NCI-H2029 treated with DMSO at 0.1 percent for 48 hours (cell line): ENCODE measurements at regions not wholly inside any gene's neighbourhood (a gene's known extent, or its start where the extent isn't known, plus 50 kb on each side); places are given as distances from the start of the nearest gene placed in this dataset.
"Not testable (repeated sequence)": the region's sequence is repeated elsewhere in the genome, so short reads cannot be mapped to it uniquely, and the experiment has no call there.

Source experiments
- DNase-seq: peaks from one replicate; lab custom pipeline; 2025; lab: John Stamatoyannopoulos, UW

DNA sequence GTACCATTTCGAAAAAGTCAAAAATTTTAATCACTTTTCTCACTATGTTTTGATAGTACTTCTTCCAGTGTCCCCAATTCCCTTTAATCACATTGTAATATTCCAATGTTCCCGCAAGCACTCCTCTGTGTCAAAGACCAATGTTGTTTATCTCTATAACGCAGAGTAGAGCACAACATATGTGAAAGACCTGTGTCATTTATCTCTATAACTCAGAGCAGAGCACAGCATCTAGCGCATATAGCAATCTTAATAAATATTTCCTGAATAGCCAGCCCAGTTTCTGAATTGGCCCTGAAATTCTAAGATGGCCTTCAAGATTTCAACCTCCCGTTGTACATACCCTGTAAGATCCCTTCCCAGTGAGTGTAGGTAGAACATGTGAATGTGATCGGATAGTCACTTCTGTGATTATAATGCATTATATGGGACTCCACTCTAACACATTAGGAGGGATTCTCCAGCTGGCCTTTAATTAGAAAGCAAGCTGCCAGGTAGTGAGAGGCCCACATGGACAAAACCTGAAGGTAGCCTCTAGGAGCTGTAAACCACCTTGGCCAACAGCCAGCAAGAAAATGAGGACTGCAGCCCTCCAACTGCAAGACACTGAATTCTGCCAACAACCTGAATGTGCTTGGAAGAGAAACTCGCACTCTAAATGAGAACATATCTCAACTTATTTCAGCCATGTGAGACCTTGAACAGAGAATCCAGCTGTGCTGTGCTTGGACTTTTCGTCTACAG lies 238.8 kb upstream of the SYT10 start:
- DNase-seq, result no peak

- DNase-seq, result no peak
Observed at GRCh38 chr12:33690562-33690961, 250.9 kb upstream of the SYT10 start.

- no peak for DNase-seq
Observed at GRCh38 chr12:33703221-33703620, 263.6 kb upstream of the SYT10 start.

DNA sequence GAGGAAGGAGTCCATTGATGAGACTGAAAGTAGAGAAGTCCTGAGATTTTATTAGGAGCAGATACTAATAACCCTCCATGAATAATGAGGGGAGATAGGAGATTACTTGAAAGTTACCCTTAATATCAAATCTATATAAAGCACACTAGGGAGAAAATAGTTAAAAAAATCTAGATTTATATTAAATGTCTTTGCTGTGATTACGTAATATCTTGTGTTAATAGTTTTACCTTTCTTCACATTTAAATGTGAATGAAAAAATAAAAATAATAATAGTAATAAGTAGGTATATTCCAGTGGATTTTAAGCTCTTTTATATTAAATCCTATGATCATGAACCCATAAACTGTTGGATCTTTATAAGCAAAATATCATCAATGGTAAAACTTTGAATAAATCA lies 267.3 kb upstream of the SYT10 start:
- no peak for DNase-seq

- no peak for DNase-seq
Observed at GRCh38 chr12:33708935-33709334, 269.3 kb upstream of the SYT10 start.

- DNase-seq, result no peak
Observed at GRCh38 chr12:33710548-33710947, 270.9 kb upstream of the SYT10 start.

DNA sequence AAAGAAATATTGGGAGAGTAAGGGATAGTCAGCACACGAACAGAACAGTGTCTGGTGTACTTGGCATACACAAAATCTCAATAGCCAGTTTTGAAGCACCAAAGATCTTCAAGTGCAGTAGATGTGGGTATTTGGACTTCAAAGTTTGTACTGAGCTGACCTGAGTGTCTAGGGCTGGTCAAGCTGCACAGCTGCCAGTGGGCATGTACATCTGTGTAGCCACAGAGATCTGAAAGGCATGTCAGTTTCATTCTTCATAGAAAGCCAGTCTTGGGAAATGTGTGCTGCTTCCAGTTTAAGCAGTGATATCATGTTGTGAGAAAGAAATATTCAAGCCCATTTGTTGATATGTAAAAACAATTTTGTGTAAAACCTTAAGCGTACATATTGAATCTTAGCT lies 279.0 kb upstream of the SYT10 start:
- no peak for DNase-seq

GRCh38 chr12:33721561-33721960 lies 281.9 kb upstream of the SYT10 start:
- no peak for DNase-seq

DNA sequence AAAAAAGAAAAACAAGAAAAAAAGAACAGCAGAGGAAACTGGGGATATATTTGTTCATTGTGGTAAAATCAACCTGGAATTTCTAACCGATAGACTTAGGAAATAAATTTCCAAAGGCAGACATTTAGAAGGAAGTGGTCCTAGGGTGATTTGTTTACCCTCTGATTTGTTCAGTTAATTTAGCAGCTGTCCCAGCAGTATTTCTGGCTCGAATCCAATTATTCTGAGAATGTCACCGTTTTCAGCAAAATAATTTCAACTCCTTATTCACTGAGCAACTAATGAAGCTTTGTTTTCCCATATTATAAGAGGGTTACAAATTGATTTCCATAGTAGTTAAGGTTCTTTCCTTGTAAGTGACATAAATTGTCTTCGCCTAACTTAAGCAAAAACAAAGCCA lies 285.2 kb upstream of the SYT10 start:
- no peak for DNase-seq

DNA sequence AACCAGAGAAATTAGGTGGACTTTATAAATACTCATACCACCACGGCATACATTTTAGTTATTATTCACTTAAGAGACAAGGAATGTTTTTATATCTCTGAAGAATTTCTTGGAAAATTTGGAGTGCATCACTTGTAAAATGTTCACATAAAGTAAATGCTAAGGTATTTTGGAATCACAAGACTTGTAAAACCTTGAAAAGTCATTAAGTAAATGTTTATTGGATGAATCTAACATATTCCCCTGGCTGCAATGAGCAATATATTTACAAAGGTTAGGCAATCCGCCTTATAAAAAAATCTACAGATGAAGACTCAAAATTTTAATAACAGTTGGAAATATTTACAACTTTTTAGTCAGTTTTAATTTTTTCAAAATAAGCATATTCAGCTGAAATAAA lies 287.4 kb upstream of the ALG10 start:
- DNase-seq, result no peak

- no peak for DNase-seq
Observed at GRCh38 chr12:33752854-33753253, 269.4 kb upstream of the ALG10 start.

DNA sequence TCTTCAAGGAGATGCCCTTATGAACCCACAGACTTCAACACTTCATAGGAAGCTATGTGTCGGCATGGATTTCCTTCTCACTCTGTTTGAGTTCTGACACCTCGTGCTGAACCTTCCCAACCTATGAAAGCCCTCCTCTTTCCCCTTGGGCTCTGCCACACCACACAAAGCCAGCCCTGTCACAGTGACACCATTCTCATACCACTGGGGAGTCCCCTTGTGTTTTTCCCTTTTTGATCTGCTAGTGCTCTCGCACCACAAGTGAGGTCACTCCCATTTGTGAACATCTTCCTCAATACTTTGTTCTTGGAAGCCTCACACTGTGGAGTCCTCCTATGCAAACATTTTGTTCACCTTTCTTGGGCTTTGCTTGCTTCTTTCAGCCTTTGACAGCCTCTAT lies 264.6 kb upstream of the ALG10 start:
- no peak for DNase-seq

GRCh38 chr12:33759279-33759678 lies 263.0 kb upstream of the ALG10 start:
- DNase-seq, result no peak

DNA sequence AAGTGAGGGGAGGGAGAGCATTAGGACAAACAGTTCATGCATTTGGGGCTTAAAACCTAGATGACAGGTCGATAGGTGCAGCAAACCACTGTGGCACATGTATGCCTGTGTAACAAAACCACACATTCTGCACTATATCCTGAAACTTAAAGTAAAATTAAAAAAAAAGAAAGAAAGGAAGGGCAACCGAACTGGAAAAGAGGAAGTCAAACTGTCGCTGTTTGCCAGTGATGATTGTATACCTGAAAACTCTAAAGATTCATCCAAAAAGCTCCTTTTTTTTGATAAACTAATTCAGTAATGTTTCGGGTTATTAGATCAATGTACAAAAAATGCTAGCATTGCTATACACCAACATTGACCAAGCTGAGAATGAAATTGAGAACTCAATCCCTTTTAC lies 259.0 kb upstream of the ALG10 start:
- no peak for DNase-seq

GRCh38 chr12:33770652-33771051 lies 251.6 kb upstream of the ALG10 start:
- no peak for DNase-seq

DNA sequence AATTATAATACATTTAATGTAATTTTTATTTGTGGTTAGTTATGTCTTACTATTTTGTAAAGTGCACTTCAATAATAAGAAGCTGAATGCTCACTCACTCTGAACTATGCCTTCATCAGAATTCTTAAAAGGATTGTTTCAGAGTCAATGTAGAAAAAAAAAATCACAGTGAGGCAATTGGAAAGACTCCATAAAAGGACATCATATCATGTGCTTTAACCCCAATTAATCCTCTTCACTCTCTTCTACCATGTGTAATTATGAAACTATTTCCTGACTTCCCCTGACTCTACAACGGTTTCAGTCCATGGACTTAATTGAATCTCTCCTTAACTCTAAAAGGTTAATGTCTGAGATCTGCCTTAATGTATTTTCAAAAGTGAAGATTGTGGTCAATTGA lies 250.4 kb upstream of the ALG10 start:
- DNase-seq, result no peak

- not testable (repeated sequence) for DNase-seq
Observed at GRCh38 chr12:33773091-33773490, 249.2 kb upstream of the ALG10 start.

- DNase-seq, result no peak
Observed at GRCh38 chr12:33786532-33786931, 235.8 kb upstream of the ALG10 start.

GRCh38 chr12:33794954-33795353 lies 227.3 kb upstream of the ALG10 start:
- no peak for DNase-seq

DNA sequence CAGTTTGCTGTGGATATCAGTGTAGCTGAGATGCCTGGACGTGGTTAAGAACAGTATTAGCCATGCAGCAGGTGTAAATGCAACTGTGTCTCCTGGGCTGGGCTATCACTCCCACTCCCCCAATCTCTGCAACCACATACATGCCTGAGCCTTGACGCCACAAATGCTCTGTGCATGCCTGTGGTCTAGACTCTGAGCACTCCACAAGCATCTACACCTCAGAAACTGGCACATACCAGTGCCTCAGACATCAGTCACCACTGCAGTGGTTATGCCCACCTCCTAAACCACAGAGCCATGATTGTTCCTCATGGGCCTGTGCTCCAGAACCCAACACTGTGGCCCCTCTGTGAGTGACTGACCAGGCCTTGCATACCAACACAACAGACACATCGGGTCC lies 226.8 kb upstream of the ALG10 start:
- no peak for DNase-seq

- DNase-seq, result no peak
Observed at GRCh38 chr12:33813536-33813935, 208.8 kb upstream of the ALG10 start.

GRCh38 chr12:33817713-33818112 lies 204.6 kb upstream of the ALG10 start:
- DNase-seq, result no peak

GRCh38 chr12:33818313-33818712 lies 204.0 kb upstream of the ALG10 start:
- no peak for DNase-seq

DNA sequence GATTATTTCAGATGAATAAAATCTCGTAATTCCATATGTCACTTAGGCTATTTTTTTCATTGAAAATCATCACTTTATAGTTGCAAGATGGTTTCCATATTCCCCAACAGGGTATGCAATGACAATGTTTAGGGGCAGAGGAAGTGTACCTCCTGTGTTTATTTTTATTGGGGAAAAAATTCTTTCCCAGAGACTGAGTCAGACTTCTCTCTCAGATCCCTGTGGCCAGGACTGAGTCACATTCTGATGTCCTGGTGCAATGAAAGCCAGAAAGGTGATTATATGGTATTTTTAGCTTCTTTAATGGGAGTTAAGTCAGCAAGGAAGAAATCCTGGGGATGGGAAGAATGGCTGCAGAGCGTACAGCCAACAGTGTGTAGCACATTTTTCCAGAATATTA lies 196.9 kb upstream of the ALG10 start:
- no peak for DNase-seq
